Heart left ventricle (tissue), 13 donors: ENCODE measurements at regions not wholly inside any gene's neighbourhood (a gene's known extent, or its start where the extent isn't known, plus 50 kb on each side); places are given as distances from the start of the nearest gene placed in this dataset.

Experiments
- POLR2A ChIP-seq, 2 donors: fragments of 450-650 bp; IDR thresholded peaks; one replicate each; pipeline ENCODE4 v1.6.1; 2017; ENCODE audit warnings: antibody characterized with exemption in 2 of 2, mild to moderate bottlenecking in 2 of 2, moderate library complexity in 2 of 2
- TF ChIP-seq, protein P1 (sequence below), 12 donors: fragments of 200-600 bp; sonication (generic) in 4 of 12; IDR thresholded peaks; one replicate each; pipeline versions ENCODE4 v1.5.0 to v1.8.0; 2018 to 2022; ENCODE audit warnings: antibody characterized with exemption in 12 of 12, mild to moderate bottlenecking in 5 of 12
- donor health status: ischemic (EF 13 %, LVEDD 7.1; RV severe dilation, severe dysfunction).
- donor health status: DM: no; HTN: yes; CAD: no.
- donor health status: DM: no; HTN: no; CAD: no.
- donor health status: ischemic (EF 25% LVEDD 6.9; RV normal size, moderate dysfunction).
- donor health status: ischemic (EF 25% LVEDD 5.7; RV mildly dilated, moderate dysfunction).
- donor health status: ischemic (EF 35%, LVEDD 5.7; RV mildly dilated, moderate dysfunction).
- donor health status: nonischemic (EF 11% LVEDD 7.7; RV severe dilation, severe dysfunction).
- donor health status: DM: yes; HTN: yes; CAD: no.
- donor health status: PGD.
- donor health status: ischemic (EF 29% LVEDD 5.4; RV normal size, mild dysfunction).
- donor health status: nonischemic (EF 23%, LVEDD 6.1; RV moderate dilation, normal function).

GRCh38 chr12:65606008-65606766, 218.1 kb upstream of the HMGA2 start:
- TF ChIP-seq, protein P1, sequence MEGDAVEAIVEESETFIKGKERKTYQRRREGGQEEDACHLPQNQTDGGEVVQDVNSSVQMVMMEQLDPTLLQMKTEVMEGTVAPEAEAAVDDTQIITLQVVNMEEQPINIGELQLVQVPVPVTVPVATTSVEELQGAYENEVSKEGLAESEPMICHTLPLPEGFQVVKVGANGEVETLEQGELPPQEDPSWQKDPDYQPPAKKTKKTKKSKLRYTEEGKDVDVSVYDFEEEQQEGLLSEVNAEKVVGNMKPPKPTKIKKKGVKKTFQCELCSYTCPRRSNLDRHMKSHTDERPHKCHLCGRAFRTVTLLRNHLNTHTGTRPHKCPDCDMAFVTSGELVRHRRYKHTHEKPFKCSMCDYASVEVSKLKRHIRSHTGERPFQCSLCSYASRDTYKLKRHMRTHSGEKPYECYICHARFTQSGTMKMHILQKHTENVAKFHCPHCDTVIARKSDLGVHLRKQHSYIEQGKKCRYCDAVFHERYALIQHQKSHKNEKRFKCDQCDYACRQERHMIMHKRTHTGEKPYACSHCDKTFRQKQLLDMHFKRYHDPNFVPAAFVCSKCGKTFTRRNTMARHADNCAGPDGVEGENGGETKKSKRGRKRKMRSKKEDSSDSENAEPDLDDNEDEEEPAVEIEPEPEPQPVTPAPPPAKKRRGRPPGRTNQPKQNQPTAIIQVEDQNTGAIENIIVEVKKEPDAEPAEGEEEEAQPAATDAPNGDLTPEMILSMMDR (IDR thresholded peaks at IDR 0.05): no peak
- TF ChIP-seq POLR2A (IDR thresholded peaks at IDR 0.05): no peak
